B cell (primary cell): ENCODE measurements at regions not wholly inside any gene's neighbourhood (a gene's known extent, or its start where the extent isn't known, plus 50 kb on each side); places are given as distances from the start of the nearest gene placed in this dataset.

ENCODE experiments used
- ATAC-seq: fragments of 200-7000 bp; cut with Tn5 transposase; one replicate; pipeline ENCODE4 v1.10.0; 2021; ENCODE audit warnings: low read depth, mild to moderate bottlenecking, moderate number of reproducible peaks, moderate library complexity
- CTCF ChIA-PET: fragments of 350-600 bp; sonication (Branson Sonifier 250); formaldehyde crosslinking; loops from one replicate; lab custom pipeline; 2021; ENCODE audit warnings: antibody characterized with exemption, inconsistent platforms; lab: Charles Lee
- POLR2A ChIA-PET: fragments of 350-600 bp; sonication (Branson Sonifier 250); formaldehyde crosslinking; loops from one replicate; lab custom pipeline; 2021; ENCODE audit warnings: antibody characterized with exemption; lab: Charles Lee
- DNase-seq: peaks from one replicate; pipeline ENCODE4 v3.0.0; 2013
- H2AFZ ChIP-seq: 2 replicates; pipeline ENCODE4 v1.6.1; 2012; ENCODE audit warnings: mild to moderate bottlenecking, low read depth, low read length; ENCODE audit not compliant: insufficient read depth, poor library complexity, severe bottlenecking
- H3K27ac ChIP-seq, 2 donors: 1 replicate in 1 of 2; 2 replicates in 1 of 2; pipeline ENCODE4 v1.5.1; 2012 to 2013; ENCODE audit warnings: low read length in 2 of 2, mild to moderate bottlenecking in 2 of 2, moderate library complexity in 1 of 2
- H3K27me3 ChIP-seq, 4 experiments: fragments of 200-600 bp in 1 of 4; sonication (generic) in 1 of 4; replicated peaks in 1 of 4; 1 replicate in 2 of 4; 2 replicates in 2 of 4; pipeline versions ENCODE4 v1.6.1 to v1.7.0; 2013 to 2016; ENCODE audit warnings: low read length in 3 of 4, mild to moderate bottlenecking in 2 of 4, mixed read lengths in 1 of 4, moderate library complexity in 1 of 4; ENCODE audit not compliant: insufficient read depth in 4 of 4, control insufficient read depth in 3 of 4; ENCODE audit errors: control extremely low read depth in 1 of 4
- H3K36me3 ChIP-seq, 2 experiments: replicated peaks in 1 of 2; 1 replicate in 1 of 2; 2 replicates in 1 of 2; pipeline versions ENCODE4 v1.6.1 to v1.7.1; 2013; ENCODE audit warnings: low read length in 1 of 2; ENCODE audit not compliant: insufficient read depth in 2 of 2, control insufficient read depth in 1 of 2; ENCODE audit errors: control extremely low read depth in 1 of 2, extremely low read depth in 1 of 2
- H3K4me1 ChIP-seq, 2 donors: fragments of 200-600 bp in 1 of 2; sonication (generic) in 1 of 2; 1 replicate in 1 of 2; 2 replicates in 1 of 2; pipeline versions ENCODE4 v1.5.1 to v1.6.1; 2013 to 2017; ENCODE audit warnings: low read length in 2 of 2; ENCODE audit not compliant: control insufficient read depth in 2 of 2, insufficient read depth in 2 of 2
- H3K4me2 ChIP-seq: replicated peaks from 2 replicates; pipeline ENCODE3; 2012; ENCODE audit warnings: mild to moderate bottlenecking, low read depth, low read length; ENCODE audit not compliant: poor library complexity, severe bottlenecking
- H3K4me3 ChIP-seq, 5 experiments: fragments of 200-600 bp in 1 of 5; sonication (generic) in 1 of 5; 1 replicate in 3 of 5; 2 replicates in 2 of 5; pipeline versions ENCODE4 v1.5.1 to v1.7.0; 2011 to 2016; ENCODE audit warnings: low read length in 4 of 5, mild to moderate bottlenecking in 4 of 5, low read depth in 2 of 5, control low read depth in 1 of 5, moderate library complexity in 1 of 5; ENCODE audit not compliant: insufficient read depth in 1 of 5; ENCODE audit errors: control extremely low read depth in 1 of 5, extremely low read depth in 1 of 5
- H3K79me2 ChIP-seq: fragments of 200-600 bp; sonication (generic); one replicate; pipeline ENCODE4 v1.6.0; 2016; ENCODE audit warnings: low read length; ENCODE audit not compliant: control insufficient read depth, insufficient read depth
- H3K9ac ChIP-seq: fragments of 200-600 bp; sonication (generic); 2 replicates; pipeline ENCODE4 v1.6.1; 2017; ENCODE audit warnings: mild to moderate bottlenecking, low read length, moderate library complexity
- H3K9me3 ChIP-seq, 3 donors: one replicate each; pipeline versions ENCODE4 v1.6.1 to v1.7.1; 2013; ENCODE audit warnings: low read length in 2 of 3; ENCODE audit not compliant: control insufficient read depth in 2 of 3, insufficient read depth in 1 of 3; ENCODE audit errors: control extremely low read depth in 1 of 3
- H4K20me1 ChIP-seq: 2 replicates; pipeline ENCODE4 v1.6.0; 2012; ENCODE audit warnings: mild to moderate bottlenecking, low read length; ENCODE audit not compliant: insufficient read depth, control insufficient read depth, poor library complexity, severe bottlenecking
- H3K27ac Mint-ChIP-seq: one replicate; pipeline ENCODE4 v1.8.0; 2021; ENCODE audit warnings: mixed read lengths
- H3K27me3 Mint-ChIP-seq: one replicate; pipeline ENCODE4 v1.8.0; 2021; ENCODE audit warnings: mixed read lengths
- H3K4me1 Mint-ChIP-seq: one replicate; pipeline ENCODE4 v1.8.0; 2021; ENCODE audit warnings: mixed read lengths
- H3K4me3 Mint-ChIP-seq: one replicate; pipeline ENCODE4 v1.8.0; 2021; ENCODE audit warnings: mixed read lengths
- H3K9me3 Mint-ChIP-seq: one replicate; pipeline ENCODE4 v1.8.0; 2022; ENCODE audit warnings: mixed read lengths; ENCODE audit not compliant: insufficient read depth
- CTCF ChIP-seq: fragments of 200-600 bp; IDR thresholded peaks from one replicate; pipeline ENCODE4 v1.8.0; 2022; ENCODE audit warnings: antibody characterized with exemption, mild to moderate bottlenecking
- EZH2 ChIP-seq: IDR thresholded peaks from 2 replicates; pipeline ENCODE4 v1.6.1; 2012; ENCODE audit warnings: borderline replicate concordance, low read depth, mild to moderate bottlenecking, moderate library complexity, low read length; ENCODE audit not compliant: insufficient read depth, poor library complexity, severe bottlenecking
- WGBS: methylation state at CpG from one replicate; pipeline ENCODE4 v1.1.5; 2013; ENCODE audit warnings: missing lambda C conversion rate; ENCODE audit not compliant: insufficient coverage; 5-methylcytosine and 5-hydroxymethylcytosine counted together
- intact Hi-C: fragments of 100-400 bp; cut with micrococcal nuclease; formaldehyde crosslinking; loops from one replicate; pipeline ENCODE4 v1.10.0; 2022

- DNase-seq, result no peak
- 71% methylated on average over 8 of the region's 11 CpGs for WGBS
- H3K4me2 ChIP-seq, result no peak overlapping the region
These were observed 713.1 kb upstream of the SOX11 start for GRCh38 chr2:4979111-4979510.

GRCh38 chr2:4980995-4981394 lies 711.2 kb upstream of the SOX11 start:
- WGBS, result 88% methylated on average over 5 of the region's 5 CpGs
- no peak for ATAC-seq

More at GRCh38 chr2:4979111-4979510, 713.1 kb upstream of the SOX11 start:
- no peak for ATAC-seq
- H3K4me1 ChIP-seq, result no peaks in the 10 kb centered on the region
- no peaks in the 10 kb centered on the region for H3K27me3 ChIP-seq
- H3K79me2 ChIP-seq, result no peaks in the 10 kb centered on the region
- Mint-ChIP-seq H3K9me3 (no peaks in the 10 kb centered on the region), H3K4me3 (no peak overlapping the region), H3K27ac (no peak overlapping the region), H3K27me3 (no peaks in the 10 kb centered on the region), H3K4me1 (no peaks in the 10 kb centered on the region)
- TF ChIP-seq CTCF (no peak), EZH2 (no peak)
- intact Hi-C loops, result no loop called here
- no peaks in the 10 kb centered on the region for H3K36me3 ChIP-seq
- no peaks in the 10 kb centered on the region for H4K20me1 ChIP-seq
- H3K27ac ChIP-seq, result no peak overlapping the region
- CTCF ChIA-PET, result no interaction called here
- no peak overlapping the region for H3K4me3 ChIP-seq
- POLR2A ChIA-PET, result no interaction called here
- no peak overlapping the region for H2AFZ ChIP-seq
- no peak overlapping the region for H3K9ac ChIP-seq
- H3K9me3 ChIP-seq, result peaks cover 0 to 9% (median 0%) of the 10 kb centered on the region in 3 donors

More at GRCh38 chr2:4980995-4981394, 711.2 kb upstream of the SOX11 start:
- Histone ChIP-seq H3K36me3 (no peaks in the 10 kb centered on the region), H3K9ac (no peak overlapping the region), H3K27ac (no peak overlapping the region), H2AFZ (no peak overlapping the region), H3K4me1 (no peaks in the 10 kb centered on the region), H3K27me3 (no peaks in the 10 kb centered on the region), H3K79me2 (no peaks in the 10 kb centered on the region), H3K4me3 (no peak overlapping the region), H3K9me3 (peaks cover 0 to 11% (median 0%) of the 10 kb centered on the region in 3 donors), H4K20me1 (no peaks in the 10 kb centered on the region), H3K4me2 (no peak overlapping the region)
- no peak for DNase-seq
- H3K4me1 Mint-ChIP-seq, result no peaks in the 10 kb centered on the region
- TF ChIP-seq CTCF (no peak), EZH2 (no peak)
- H3K4me3 Mint-ChIP-seq, result no peak overlapping the region
- CTCF ChIA-PET, result no interaction called here
- no peaks in the 10 kb centered on the region for H3K27me3 Mint-ChIP-seq
- no peaks in the 10 kb centered on the region for H3K9me3 Mint-ChIP-seq
- POLR2A ChIA-PET, result no interaction called here
- no peak overlapping the region for H3K27ac Mint-ChIP-seq
- intact Hi-C loops, result no loop called here
